Panc1 (cell line): ENCODE measurements at regions not wholly inside any gene's neighbourhood (a gene's known extent, or its start where the extent isn't known, plus 50 kb on each side); places are given as distances from the start of the nearest gene placed in this dataset.

Source experiments
- ATAC-seq: fragments of 200-7000 bp; cut with Tn5 transposase; 2 replicates; pipeline ENCODE4 v1.9.1; 2020; ENCODE audit warnings: mild to moderate bottlenecking, moderate library complexity
- BruUV-seq: library from RNA; stranded (reverse); fragments of 400-500 nt; replicated peaks from 2 replicates; lab custom pipeline; 2021; lab: Mats Ljungman, UMichigan
- CTCF ChIA-PET: fragments of 300-600 bp; sonication (Branson Sonifier 250); formaldehyde crosslinking; loops from one replicate; lab custom pipeline; 2022; ENCODE audit warnings: antibody characterized with exemption; lab: Charles Lee
- POLR2A ChIA-PET: fragments of 300-600 bp; sonication (Branson Sonifier 250); formaldehyde crosslinking; loops from one replicate; lab custom pipeline; 2022; ENCODE audit warnings: antibody characterized with exemption; lab: Charles Lee
- DNase-seq: peaks from one replicate; pipeline ENCODE4 v3.0.0-alpha.2; 2010; ENCODE audit warnings: low read depth, low spot score
- H3K27ac ChIP-seq: 2 replicates; pipeline ENCODE4 v1.5.1; 2011; ENCODE audit warnings: mild to moderate bottlenecking, low read length, inconsistent platforms
- H3K27me3 ChIP-seq: fragments of 200-500 bp; sonication (Bioruptor generic); 2 replicates; pipeline ENCODE4 v1.6.0; 2014; ENCODE audit warnings: low read length, inconsistent platforms; ENCODE audit not compliant: control insufficient read depth, insufficient read depth
- H3K36me3 ChIP-seq: fragments of 200-500 bp; sonication (Bioruptor generic); 2 replicates; pipeline ENCODE4 v1.5.1; 2014; ENCODE audit warnings: inconsistent platforms, mild to moderate bottlenecking, low read length, moderate library complexity; ENCODE audit not compliant: control insufficient read depth, insufficient read depth
- H3K4me1 ChIP-seq: 2 replicates; pipeline ENCODE4 v1.5.1; 2011; ENCODE audit warnings: inconsistent platforms, mild to moderate bottlenecking, low read length, moderate library complexity; ENCODE audit not compliant: control insufficient read depth, insufficient read depth
- H3K4me3 ChIP-seq, 2 experiments: 2 replicates each; pipeline ENCODE4 v1.5.1; 2011 to 2012; ENCODE audit warnings: low read depth in 2 of 2, low read length in 2 of 2, mild to moderate bottlenecking in 2 of 2, inconsistent platforms in 1 of 2, moderate library complexity in 1 of 2
- H3K9me3 ChIP-seq: fragments of 200-500 bp; sonication (Bioruptor generic); 2 replicates; pipeline ENCODE4 v1.5.1; 2014; ENCODE audit warnings: low read depth, mild to moderate bottlenecking, inconsistent platforms, low read length, moderate library complexity; ENCODE audit not compliant: control insufficient read depth, insufficient read depth
- POLR2AphosphoS5 ChIP-seq: IDR thresholded peaks from 2 replicates; pipeline ENCODE4 v1.6.1; 2012; ENCODE audit warnings: mild to moderate bottlenecking, low read depth, low read length, moderate library complexity
- REST ChIP-seq, 2 experiments: IDR thresholded peaks; 2 replicates each; pipeline ENCODE4 v1.6.1; 2011 to 2012; ENCODE audit warnings: low read depth in 2 of 2, control low read depth in 1 of 2, low read length in 1 of 2, mild to moderate bottlenecking in 1 of 2, moderate library complexity in 1 of 2; ENCODE audit not compliant: insufficient read depth in 1 of 2
- SIN3A ChIP-seq: IDR thresholded peaks from 2 replicates; pipeline ENCODE4 v1.6.1; 2012; ENCODE audit warnings: low read depth, mild to moderate bottlenecking, low read length, moderate library complexity, borderline replicate concordance; ENCODE audit not compliant: insufficient read depth
- TCF7L2 ChIP-seq: IDR thresholded peaks from 2 replicates; pipeline ENCODE4 v1.6.1; 2011; ENCODE audit warnings: mild to moderate bottlenecking, low read depth, low read length, inconsistent platforms
- in situ Hi-C: cut with HindIII; loops from 2 replicates; pipeline ENCODE4 v1.10.0; 2016; ENCODE audit warnings: low sequenced_read_pairs, low pct_unique_long_range_greater_than_20kb
- intact Hi-C: fragments of 100-400 bp; cut with micrococcal nuclease; formaldehyde crosslinking; loops from one replicate; pipeline ENCODE4 v1.10.0; 2022; ENCODE audit not compliant: unreplicated experiment
- TF ChIP-seq, protein P1 (sequence below): fragments of 450-650 bp; IDR thresholded peaks from 2 replicates; pipeline ENCODE4 v1.5.1; 2017; ENCODE audit warnings: mild to moderate bottlenecking

- H3K9me3 ChIP-seq: peaks cover 5% of the 10 kb centered on the region; the same call in 1 of the 2 replicates
- H3K4me1 ChIP-seq: no peaks in the 10 kb centered on the region
- ChIA-PET POLR2A (interaction anchor here (0.5 kb wide), 1 partner anchor 1867 kb away, joined by 3 read pairs; no protein-coding TSS in a partner anchor), CTCF (no interaction called here)
- no TSS peak for BruUV-seq
- intact Hi-C loops (no loop called here), in situ Hi-C loops (no loop called here)
- no peak for ATAC-seq
- H3K27me3 ChIP-seq: no peaks in the 10 kb centered on the region
- no peak overlapping the region for H3K27ac ChIP-seq
- TF ChIP-seq SIN3A (no peak), POLR2AphosphoS5 (no peak)
- H3K4me3 ChIP-seq: no peak overlapping the region
- DNase-seq: no peak
- H3K36me3 ChIP-seq: no peaks in the 10 kb centered on the region
These were observed 121.3 kb upstream of the NUDT4 start for GRCh38 chr12:93256256-93256969.

DNA sequence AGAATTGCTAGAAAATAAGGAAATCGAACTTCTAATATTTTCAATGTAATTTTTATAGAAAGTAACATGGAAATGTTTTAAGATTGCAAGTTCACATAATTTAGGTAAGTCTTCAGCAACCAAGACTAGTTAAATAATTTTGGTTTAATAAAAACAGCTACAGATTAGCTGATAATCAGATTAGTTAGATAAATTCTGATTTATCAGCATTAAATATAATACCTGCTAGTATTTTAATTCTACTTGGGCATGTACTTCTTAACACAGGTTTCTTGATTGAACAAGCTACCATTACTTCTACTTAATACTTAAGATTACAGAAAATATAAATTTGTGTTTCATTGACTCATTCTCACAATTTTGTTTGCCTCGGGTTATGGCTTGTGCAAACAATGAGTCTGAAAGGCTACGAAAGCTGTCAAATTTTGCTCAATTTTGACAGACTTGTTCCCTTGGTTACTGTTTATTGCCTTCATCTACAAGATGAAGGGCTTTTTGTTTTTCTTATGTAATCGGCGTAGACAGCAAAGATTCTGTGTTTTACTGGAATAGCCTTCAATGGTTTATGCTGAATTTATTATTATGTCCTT lies 116.1 kb upstream of the NUDT4 start:
- no peaks in the 10 kb centered on the region for H3K9me3 ChIP-seq
- intact Hi-C loops: no loop called here
- H3K27ac ChIP-seq: no peak overlapping the region
- BruUV-seq: no TSS peak
- POLR2A ChIA-PET: no interaction called here
- DNase-seq (no peak), ATAC-seq (no peak)
- CTCF ChIA-PET: no interaction called here
- no peaks in the 10 kb centered on the region for H3K36me3 ChIP-seq
- H3K4me3 ChIP-seq: no peak overlapping the region
- in situ Hi-C loops: no loop called here
- H3K27me3 ChIP-seq: no peaks in the 10 kb centered on the region
- H3K4me1 ChIP-seq: no peaks in the 10 kb centered on the region
- no peak for TF ChIP-seq REST (IDR thresholded peaks at IDR 0.05; ENCODE audit: insufficient read depth in 1 of 2, low read depth in 2 of 2, low read length in 1 of 2)
- TF ChIP-seq, protein P1, sequence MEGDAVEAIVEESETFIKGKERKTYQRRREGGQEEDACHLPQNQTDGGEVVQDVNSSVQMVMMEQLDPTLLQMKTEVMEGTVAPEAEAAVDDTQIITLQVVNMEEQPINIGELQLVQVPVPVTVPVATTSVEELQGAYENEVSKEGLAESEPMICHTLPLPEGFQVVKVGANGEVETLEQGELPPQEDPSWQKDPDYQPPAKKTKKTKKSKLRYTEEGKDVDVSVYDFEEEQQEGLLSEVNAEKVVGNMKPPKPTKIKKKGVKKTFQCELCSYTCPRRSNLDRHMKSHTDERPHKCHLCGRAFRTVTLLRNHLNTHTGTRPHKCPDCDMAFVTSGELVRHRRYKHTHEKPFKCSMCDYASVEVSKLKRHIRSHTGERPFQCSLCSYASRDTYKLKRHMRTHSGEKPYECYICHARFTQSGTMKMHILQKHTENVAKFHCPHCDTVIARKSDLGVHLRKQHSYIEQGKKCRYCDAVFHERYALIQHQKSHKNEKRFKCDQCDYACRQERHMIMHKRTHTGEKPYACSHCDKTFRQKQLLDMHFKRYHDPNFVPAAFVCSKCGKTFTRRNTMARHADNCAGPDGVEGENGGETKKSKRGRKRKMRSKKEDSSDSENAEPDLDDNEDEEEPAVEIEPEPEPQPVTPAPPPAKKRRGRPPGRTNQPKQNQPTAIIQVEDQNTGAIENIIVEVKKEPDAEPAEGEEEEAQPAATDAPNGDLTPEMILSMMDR: no peak

GRCh38 chr12:93272997-93273396 lies 104.7 kb upstream of the NUDT4 start:
- no TSS peak for BruUV-seq
- no peak for TF ChIP-seq POLR2AphosphoS5
- no peak for TF ChIP-seq SIN3A
- TF ChIP-seq, protein P1: no peak
- TF ChIP-seq REST (IDR thresholded peaks at IDR 0.05; ENCODE audit: insufficient read depth in 1 of 2, low read depth in 2 of 2, low read length in 1 of 2): no peak
- no peak for TF ChIP-seq TCF7L2

More at GRCh38 chr12:93272997-93273396, 104.7 kb upstream of the NUDT4 start:
- ChIA-PET POLR2A (interaction anchor here (0.7 kb wide), 1 partner anchor 290 kb away, joined by 4 read pairs; no protein-coding TSS in a partner anchor), CTCF (no interaction called here)
- in situ Hi-C loops: no loop called here
- no peak for DNase-seq
- Histone ChIP-seq H3K27me3 (no peaks in the 10 kb centered on the region), H3K9me3 (no peaks in the 10 kb centered on the region), H3K4me3 (no peak overlapping the region), H3K27ac (no peak overlapping the region), H3K4me1 (no peaks in the 10 kb centered on the region), H3K36me3 (no peaks in the 10 kb centered on the region)
- no peak for ATAC-seq
- intact Hi-C loops: no loop called here
